NCI-H2196 treated with DMSO at 0.1 percent for 48 hours (cell line): ENCODE measurements at regions not wholly inside any gene's neighbourhood (a gene's known extent, or its start where the extent isn't known, plus 50 kb on each side); places are given as distances from the start of the nearest gene placed in this dataset.

ENCODE experiments used
- DNase-seq: peaks from one replicate; lab custom pipeline; 2025; ENCODE audit not compliant: unreplicated experiment; lab: John Stamatoyannopoulos, UW

DNA sequence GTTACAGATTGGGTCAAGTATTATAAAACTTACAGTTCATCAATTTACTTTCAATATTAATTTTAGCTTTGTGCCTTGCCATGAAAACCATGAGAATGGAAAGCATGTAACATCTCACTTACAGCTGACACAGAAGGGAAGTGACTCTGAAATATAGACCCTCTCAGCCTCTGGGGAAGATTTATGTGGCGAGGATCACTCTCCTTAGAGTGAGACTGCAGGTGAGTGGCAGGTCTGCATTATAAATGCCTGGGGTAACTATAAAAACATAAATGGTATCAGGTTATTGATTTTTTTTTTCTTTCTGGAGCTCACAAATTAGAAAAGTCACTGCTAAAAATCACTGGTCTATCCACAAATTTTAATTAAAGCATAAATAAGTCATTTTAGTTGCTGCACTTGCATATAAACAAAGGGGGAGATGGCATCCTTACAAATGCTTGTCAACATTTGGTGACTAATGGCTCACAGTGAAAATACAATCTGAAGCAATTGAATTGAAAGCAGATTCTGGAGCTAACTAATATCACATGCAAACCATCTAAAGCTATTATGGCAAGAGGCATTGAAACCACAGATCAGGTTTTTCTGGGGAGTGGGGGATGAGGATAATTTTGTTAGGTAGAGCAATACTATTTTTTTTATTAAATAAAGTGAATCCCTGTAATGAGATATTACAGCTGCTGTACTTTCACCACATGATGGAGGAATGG is 200.9 kb downstream of the TM2D1 start:
- no peak for DNase-seq

DNA sequence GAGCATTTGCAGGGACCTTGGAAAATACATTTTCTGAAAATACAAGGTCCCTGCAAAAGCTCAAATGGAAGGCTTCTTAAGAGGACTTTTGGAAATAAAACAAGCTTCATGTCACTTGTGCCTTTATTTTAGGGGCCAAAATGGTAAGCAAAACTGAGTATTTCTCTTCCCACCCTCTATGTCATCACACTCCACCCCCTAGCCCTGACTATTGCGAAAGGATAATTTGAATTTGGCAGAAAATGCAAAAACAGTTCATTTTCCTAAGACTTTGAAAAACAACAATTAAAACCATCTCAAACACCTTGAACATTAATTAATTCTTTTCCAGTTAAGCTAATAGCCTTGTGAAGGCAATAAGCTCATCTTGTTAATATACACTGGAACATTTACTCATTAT is 201.7 kb downstream of the TM2D1 start:
- no peak for DNase-seq

GRCh38 chr1:61520401-61520800 is 204.5 kb downstream of the TM2D1 start:
- no peak for DNase-seq

GRCh38 chr1:61519631-61520030 is 205.3 kb downstream of the TM2D1 start:
- no peak for DNase-seq

DNA sequence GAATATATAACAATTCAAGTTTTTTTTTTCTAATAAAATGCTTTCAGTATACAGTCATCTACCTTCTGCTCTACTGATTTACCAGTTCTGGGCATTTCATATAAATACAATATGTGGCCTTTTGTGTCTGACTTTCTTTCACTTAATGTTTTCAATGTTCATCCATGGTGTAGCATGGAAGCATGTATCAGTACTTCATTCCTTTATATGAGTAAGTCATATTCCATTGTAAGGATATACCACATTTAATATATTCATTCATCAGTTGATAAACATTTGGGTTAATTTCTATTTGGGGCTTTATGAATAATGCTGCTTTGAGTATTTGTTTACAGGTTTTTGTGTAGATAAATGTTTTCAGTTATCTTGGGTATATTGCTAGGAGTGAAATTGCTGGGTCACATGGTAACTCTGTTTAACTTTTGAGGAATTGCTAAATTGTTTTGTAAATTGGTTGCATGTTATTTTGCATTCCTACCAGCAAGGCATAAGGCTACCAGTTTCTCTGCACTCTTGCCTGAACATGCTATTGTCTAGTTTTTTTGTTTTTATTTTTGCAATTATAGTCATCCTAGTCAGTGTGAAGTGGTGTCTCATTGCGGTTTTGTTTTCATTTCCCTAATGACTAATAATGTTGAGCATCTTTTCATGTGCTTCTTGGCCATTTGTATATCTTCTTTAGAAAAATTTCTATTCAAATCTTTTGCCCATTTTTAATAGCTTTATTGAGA is 206.1 kb downstream of the TM2D1 start:
- DNase-seq: no peak

DNA sequence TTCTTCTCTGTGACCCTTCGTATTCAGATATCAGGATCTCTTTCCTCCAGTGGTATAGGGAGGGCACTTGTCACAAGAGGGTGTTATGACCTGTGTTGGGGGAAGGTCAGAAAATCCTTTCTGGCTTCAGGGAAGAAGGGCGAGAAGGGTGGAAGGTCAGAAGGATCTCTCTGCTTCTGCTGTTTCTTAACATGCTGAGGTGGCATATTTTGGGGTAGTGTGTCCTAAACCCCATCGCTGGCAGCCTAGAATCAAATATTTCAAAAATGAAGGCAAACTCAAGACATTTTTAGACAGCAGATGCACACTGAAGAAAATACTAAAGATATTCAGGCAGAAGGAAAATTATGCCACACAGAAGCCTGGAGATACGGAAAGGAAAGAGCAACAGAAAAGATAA is 207.6 kb downstream of the TM2D1 start:
- DNase-seq: no peak

- DNase-seq: no peak
Observed at GRCh38 chr1:61515096-61515495, 209.8 kb downstream of the TM2D1 start.
